Stimulated activated CD8-positive, alpha-beta memory T cell treated with anti-CD3 and anti-CD28 coated beads, Interleukin-12 subunit alpha, Interleukin-12 subunit beta, amount 100 ng/mL, for 24 hours (primary cell): ENCODE measurements at regions not wholly inside any gene's neighbourhood (a gene's known extent, or its start where the extent isn't known, plus 50 kb on each side); places are given as distances from the start of the nearest gene placed in this dataset.

Experiments used
- DNase-seq: peaks from one replicate; pipeline ENCODE4 v3.0.0-alpha.2; 2020; ENCODE audit errors: extremely low read depth

GRCh38 chr2:191738003-191738402 is 60.1 kb downstream of the NABP1 start:
- no peak for DNase-seq

- DNase-seq: no peak
Observed at GRCh38 chr2:191738667-191739066, 60.7 kb downstream of the NABP1 start.

GRCh38 chr2:191739194-191739593 is 61.3 kb downstream of the NABP1 start:
- DNase-seq: no peak

- DNase-seq: no peak
Observed at GRCh38 chr2:191740016-191740419, 62.1 kb downstream of the NABP1 start.

GRCh38 chr2:191740759-191741158 is 62.8 kb downstream of the NABP1 start:
- no peak for DNase-seq

- no peak for DNase-seq
Observed at GRCh38 chr2:191746346-191747169, 68.6 kb downstream of the NABP1 start.

- DNase-seq: no peak
Observed at GRCh38 chr2:191747170-191747530, 69.2 kb downstream of the NABP1 start.

- DNase-seq: no peak
Observed at GRCh38 chr2:191748059-191748461, 70.1 kb downstream of the NABP1 start.

GRCh38 chr2:191748528-191749180 is 70.7 kb downstream of the NABP1 start:
- no peak for DNase-seq

- DNase-seq: no peak
Observed at GRCh38 chr2:191749181-191749540, 71.2 kb downstream of the NABP1 start.

GRCh38 chr2:191754103-191754502 is 76.2 kb downstream of the NABP1 start:
- no peak for DNase-seq

GRCh38 chr2:191756761-191757160 is 78.8 kb downstream of the NABP1 start:
- no peak for DNase-seq

GRCh38 chr2:191757208-191757607 is 79.3 kb downstream of the NABP1 start:
- DNase-seq: no peak

GRCh38 chr2:191758518-191759507 is 80.9 kb downstream of the NABP1 start:
- DNase-seq: peak; percentile 17

GRCh38 chr2:191759680-191760079 is 81.7 kb downstream of the NABP1 start:
- DNase-seq: no peak

- DNase-seq: no peak
Observed at GRCh38 chr2:191760655-191761262, 82.8 kb downstream of the NABP1 start.

- no peak for DNase-seq
Observed at GRCh38 chr2:191773136-191773535, 73.8 kb downstream of the CAVIN2 start.

- DNase-seq: no peak
Observed at GRCh38 chr2:191777351-191777750, 69.5 kb downstream of the CAVIN2 start.

- DNase-seq: no peak
Observed at GRCh38 chr2:191778041-191778440, 68.8 kb downstream of the CAVIN2 start.

GRCh38 chr2:191782351-191782750 is 64.5 kb downstream of the CAVIN2 start:
- DNase-seq: no peak

GRCh38 chr2:191783416-191783815 is 63.5 kb downstream of the CAVIN2 start:
- DNase-seq: no peak
